IMR-90 (cell line): ENCODE measurements at regions not wholly inside any gene's neighbourhood (a gene's known extent, or its start where the extent isn't known, plus 50 kb on each side); places are given as distances from the start of the nearest gene placed in this dataset.
A peak's percentile ranks its signal among the peaks of the same experiment; 100 is the strongest.

Experiments
- ATAC-seq: fragments of 200-7000 bp; cut with Tn5 transposase; 2 replicates; pipeline ENCODE4 v1.9.1; 2020; ENCODE audit warnings: low read depth, mild to moderate bottlenecking, moderate library complexity
- BruUV-seq: library from RNA; stranded (reverse); fragments of 400-500 nt; replicated peaks from 2 replicates; lab custom pipeline; 2021; lab: Mats Ljungman, UMichigan
- CTCF ChIA-PET: fragments of 300-600 bp; formaldehyde crosslinking; extraction: SDS; loops from one replicate; lab custom pipeline; 2021; ENCODE audit warnings: antibody characterized with exemption; lab: Yijun Ruan, JAX
- POLR2A ChIA-PET: fragments of 300-600 bp; sonication (Branson Sonifier 250); formaldehyde crosslinking; loops from one replicate; lab custom pipeline; 2022; ENCODE audit warnings: antibody characterized with exemption; ENCODE audit not compliant: unreplicated experiment; lab: Charles Lee
- DNase-seq: peaks from one replicate; pipeline ENCODE4 v3.0.0; 2013
- H2AFZ ChIP-seq: replicated peaks from 2 replicates; pipeline ENCODE3; 2013; ENCODE audit warnings: low read length, mild to moderate bottlenecking; ENCODE audit not compliant: poor library complexity
- H2AK5ac ChIP-seq: 2 replicates; pipeline ENCODE4 v1.6.1; 2013; ENCODE audit warnings: low read depth, low read length, inconsistent platforms
- H2AK9ac ChIP-seq: replicated peaks from 2 replicates; pipeline ENCODE3; 2013; ENCODE audit warnings: mild to moderate bottlenecking, low read depth, low read length, moderate library complexity; ENCODE audit not compliant: poor library complexity
- H2BK120ac ChIP-seq: 2 replicates; pipeline ENCODE4 v1.6.1; 2013; ENCODE audit warnings: low read depth, low read length, inconsistent platforms
- H2BK15ac ChIP-seq: 3 replicates; pipeline ENCODE4 v1.6.1; 2013; ENCODE audit warnings: low read depth, low read length, inconsistent platforms
- H2BK20ac ChIP-seq: 2 replicates; pipeline ENCODE4 v1.6.1; 2013; ENCODE audit warnings: low read depth, mild to moderate bottlenecking, inconsistent platforms, low read length, moderate library complexity
- H2BK5ac ChIP-seq: 2 replicates; pipeline ENCODE4 v1.6.1; 2013; ENCODE audit warnings: mild to moderate bottlenecking, low read depth, low read length, inconsistent platforms; ENCODE audit not compliant: poor library complexity, severe bottlenecking
- H3K14ac ChIP-seq: replicated peaks from 2 replicates; pipeline ENCODE4 v1.6.1; 2013; ENCODE audit warnings: low read depth, low read length, inconsistent platforms
- H3K18ac ChIP-seq: 2 replicates; pipeline ENCODE4 v1.6.1; 2013; ENCODE audit warnings: low read depth, low read length, control low read depth
- H3K23ac ChIP-seq: 2 replicates; pipeline ENCODE4 v1.6.1; 2013; ENCODE audit warnings: low read depth, low read length, inconsistent platforms
- H3K27ac ChIP-seq: 2 replicates; pipeline ENCODE4 v1.5.1; 2013; ENCODE audit warnings: mild to moderate bottlenecking, control low read depth, low read length; ENCODE audit not compliant: insufficient read depth
- H3K27me3 ChIP-seq: 2 replicates; pipeline ENCODE4 v1.6.1; 2013; ENCODE audit warnings: low read length; ENCODE audit not compliant: control insufficient read depth, insufficient read depth
- H3K36me3 ChIP-seq: 2 replicates; pipeline ENCODE4 v1.6.1; 2013; ENCODE audit warnings: low read length, mixed read lengths; ENCODE audit not compliant: control insufficient read depth, insufficient read depth
- H3K4ac ChIP-seq: 2 replicates; pipeline ENCODE4 v1.6.1; 2013; ENCODE audit warnings: low read depth, low read length, inconsistent platforms
- H3K4me1 ChIP-seq: 2 replicates; pipeline ENCODE4 v1.6.1; 2013; ENCODE audit warnings: low read length, mixed read lengths; ENCODE audit not compliant: control insufficient read depth, insufficient read depth
- H3K4me2 ChIP-seq: 2 replicates; pipeline ENCODE4 v1.6.1; 2013; ENCODE audit warnings: low read depth, mild to moderate bottlenecking, control low read depth, low read length, moderate library complexity
- H3K4me3 ChIP-seq: 2 replicates; pipeline ENCODE4 v1.5.1; 2013; ENCODE audit warnings: low read depth, mild to moderate bottlenecking, control low read depth, low read length, moderate library complexity; ENCODE audit not compliant: insufficient read depth
- H3K56ac ChIP-seq: 2 replicates; pipeline ENCODE4 v1.6.1; 2013; ENCODE audit warnings: low read length, inconsistent platforms; ENCODE audit not compliant: insufficient read depth; ENCODE audit errors: extremely low read depth
- H3K79me1 ChIP-seq, 2 experiments: 2 replicates each; pipeline ENCODE4 v1.6.1; 2013; ENCODE audit warnings: low read length in 2 of 2, inconsistent platforms in 1 of 2, low read depth in 1 of 2
- H3K9ac ChIP-seq: 2 replicates; pipeline ENCODE4 v1.6.1; 2013; ENCODE audit warnings: low read depth, low read length, control low read depth
- H3K9me1 ChIP-seq: 2 replicates; pipeline ENCODE4 v1.6.1; 2013; ENCODE audit warnings: low read length, inconsistent platforms; ENCODE audit not compliant: insufficient read depth
- H3K9me3 ChIP-seq: 2 replicates; pipeline ENCODE4 v1.6.1; 2013; ENCODE audit warnings: low read length; ENCODE audit not compliant: control insufficient read depth, insufficient read depth
- H4K20me1 ChIP-seq: 2 replicates; pipeline ENCODE4 v1.6.1; 2013; ENCODE audit warnings: low read length, inconsistent platforms; ENCODE audit not compliant: insufficient read depth
- H4K5ac ChIP-seq: 2 replicates; pipeline ENCODE4 v1.6.1; 2013; ENCODE audit warnings: mild to moderate bottlenecking, low read depth, low read length, control low read depth
- H4K8ac ChIP-seq, 2 experiments: 2 replicates each; pipeline ENCODE4 v1.6.1; 2013; ENCODE audit warnings: low read depth in 2 of 2, low read length in 2 of 2, control low read depth in 1 of 2, inconsistent platforms in 1 of 2
- H4K91ac ChIP-seq: 2 replicates; pipeline ENCODE4 v1.6.1; 2013; ENCODE audit warnings: low read depth, low read length, inconsistent platforms; ENCODE audit not compliant: insufficient read depth
- CTCF ChIP-seq: conservative IDR thresholded peaks from 2 replicates; pipeline ENCODE4 v1.5.1; 2012; ENCODE audit warnings: mild to moderate bottlenecking, low read depth, low read length, improper control_type of control experiment
- POLR2A ChIP-seq: IDR thresholded peaks from 2 replicates; pipeline ENCODE4 v1.6.1; 2012; ENCODE audit warnings: mild to moderate bottlenecking, low read depth, low read length
- SMC3 ChIP-seq: fragments of 150-350 bp; IDR thresholded peaks from 2 replicates; pipeline ENCODE4 v1.6.1; 2016; ENCODE audit warnings: low read depth, mild to moderate bottlenecking, antibody characterized with exemption, low read length, moderate library complexity
- WGBS, 2 experiments: methylation state at CpG; one replicate each; pipeline versions ENCODE4 v1.1.5 to v1.1.7; 2013; ENCODE audit warnings: missing lambda C conversion rate in 2 of 2; ENCODE audit not compliant: insufficient read length in 1 of 2; ENCODE audit errors: extremely low coverage in 2 of 2; 5-methylcytosine and 5-hydroxymethylcytosine counted together
- dilution Hi-C: fragments of 300-500 bp; cut with HindIII; formaldehyde crosslinking; loops from one replicate; pipeline ENCODE4 v1.14.3; 2018; ENCODE audit warnings: low sequenced_read_pairs; ENCODE audit not compliant: unreplicated experiment
- in situ Hi-C: fragments of 300-500 bp; cut with MboI; formaldehyde crosslinking; loops from 3 replicates; pipeline ENCODE4 v1.14.3; 2019; ENCODE audit warnings: low sequenced_read_pairs, inconsistent platforms, mixed read lengths
- intact Hi-C: fragments of 100-400 bp; cut with micrococcal nuclease; formaldehyde crosslinking; loops from 2 replicates; pipeline ENCODE4 v1.10.0; 2022

- Histone ChIP-seq H2AFZ (no peak overlapping the region), H2BK5ac (no peak overlapping the region), H3K56ac (no peak overlapping the region), H3K4ac (no peak overlapping the region), H2AK9ac (no peak overlapping the region), H2BK20ac (no peak overlapping the region; the same call in 1 of the 2 replicates), H3K27ac (no peak overlapping the region), H4K91ac (no peak overlapping the region), H3K23ac (no peak overlapping the region), H3K27me3 (peaks cover 16% of the 10 kb centered on the region), H4K5ac (no peak overlapping the region), H3K4me2 (no peak overlapping the region), H4K20me1 (no peaks in the 10 kb centered on the region), H3K9ac (no peak overlapping the region), H2AK5ac (no peak overlapping the region), H2BK120ac (no peak overlapping the region), H3K36me3 (no peaks in the 10 kb centered on the region), H3K9me3 (no peaks in the 10 kb centered on the region), H2BK15ac (no peak overlapping the region), H4K8ac (no peak overlapping the region), H3K14ac (no peak overlapping the region), H3K4me1 (peaks cover 2% of the 10 kb centered on the region; the same call in 1 of the 2 replicates), H3K9me1 (no peaks in the 10 kb centered on the region), H3K4me3 (no peak overlapping the region), H3K18ac (no peak overlapping the region), H3K79me1 (no peaks in the 10 kb centered on the region)
- WGBS, 2 experiments = no CpG with 5 or more reads among the region's 4 CpGs
- TF ChIP-seq POLR2A = no peak
- TF ChIP-seq CTCF = no peak
- no peak for TF ChIP-seq SMC3
- CTCF ChIA-PET = interaction anchor here (0.6 to 4.2 kb wide), 8 partner anchors 13 to 1814 kb away, joined by 3 to 41 read pairs (median 7); no protein-coding TSS in a partner anchor
- DNase-seq = peak; percentile 64
- in situ Hi-C loops = loop anchor here (10.0 to 25.0 kb wide), 2 partner anchors 471 to 808 kb away; no protein-coding TSS in a partner anchor
- dilution Hi-C loops = no loop called here
- peak; percentile 40 for ATAC-seq
- intact Hi-C loops = loop anchor here (10.0 kb wide), 2 partner anchors 511 to 641 kb away; partner anchors contain the start of genes COX7A2L and KCNG3
- POLR2A ChIA-PET = no interaction called here
- no TSS peak for BruUV-seq
Measured at GRCh38 chr2:41854227-41854626, 193.6 kb upstream of the PKDCC start.
